PC-3 (cell line): ENCODE measurements at regions not wholly inside any gene's neighbourhood (a gene's known extent, or its start where the extent isn't known, plus 50 kb on each side); places are given as distances from the start of the nearest gene placed in this dataset.

Experiments
- ATAC-seq: fragments of 200-7000 bp; cut with Tn5 transposase; 2 replicates; pipeline ENCODE4 v1.9.1; 2020; ENCODE audit warnings: mild to moderate bottlenecking, moderate library complexity
- BruUV-seq: library from RNA; stranded (reverse); fragments of 400-500 nt; replicated peaks from 2 replicates; lab custom pipeline; 2021; lab: Mats Ljungman, UMichigan
- CTCF ChIA-PET: fragments of 300-600 bp; sonication (Branson Sonifier 250); formaldehyde crosslinking; loops from one replicate; lab custom pipeline; 2022; ENCODE audit warnings: antibody characterized with exemption; lab: Charles Lee
- POLR2A ChIA-PET: fragments of 300-600 bp; sonication (Branson Sonifier 250); formaldehyde crosslinking; loops from one replicate; lab custom pipeline; 2022; ENCODE audit warnings: antibody characterized with exemption; ENCODE audit not compliant: unreplicated experiment; lab: Charles Lee
- DNase-seq: peaks from one replicate; pipeline ENCODE4 v3.0.0-alpha.2; 2015
- H2AFZ ChIP-seq: fragments of 300-600 bp; sonication (generic); 2 replicates; pipeline ENCODE4 v1.6.0; 2016; ENCODE audit warnings: antibody characterized with exemption, low read length
- H3F3A ChIP-seq: fragments of 300-600 bp; sonication (generic); one replicate; pipeline ENCODE4 v1.6.0; 2017; ENCODE audit warnings: antibody characterized with exemption, low read length, control low read depth, mild to moderate bottlenecking; ENCODE audit not compliant: unreplicated experiment
- H3K27ac ChIP-seq: fragments of 300-600 bp; sonication (generic); 2 replicates; pipeline ENCODE4 v1.5.1; 2016; ENCODE audit warnings: mild to moderate bottlenecking, low read length
- H3K27me3 ChIP-seq: fragments of 300-600 bp; sonication (generic); 2 replicates; pipeline ENCODE4 v1.6.1; 2016; ENCODE audit warnings: low read length, mixed read lengths
- H3K36me3 ChIP-seq: fragments of 300-600 bp; sonication (generic); 2 replicates; pipeline ENCODE4 v1.6.1; 2016; ENCODE audit warnings: low read depth, mixed run types, low read length, mixed read lengths
- H3K4me1 ChIP-seq: fragments of 300-600 bp; sonication (generic); 2 replicates; pipeline ENCODE4 v1.5.1; 2016; ENCODE audit warnings: low read length; ENCODE audit not compliant: insufficient read depth
- H3K4me2 ChIP-seq: fragments of 300-600 bp; sonication (generic); 2 replicates; pipeline ENCODE4 v1.6.0; 2016; ENCODE audit warnings: low read length
- H3K4me3 ChIP-seq: fragments of 300-600 bp; sonication (generic); 2 replicates; pipeline ENCODE4 v1.5.1; 2016; ENCODE audit warnings: mild to moderate bottlenecking, low read length, mixed read lengths
- H3K79me2 ChIP-seq: fragments of 300-600 bp; sonication (generic); 2 replicates; pipeline ENCODE4 v1.6.1; 2017; ENCODE audit warnings: low read length, mixed read lengths
- H3K9ac ChIP-seq: fragments of 300-600 bp; sonication (generic); 2 replicates; pipeline ENCODE4 v1.6.0; 2016; ENCODE audit warnings: mild to moderate bottlenecking, low read length
- H3K9me2 ChIP-seq: fragments of 300-600 bp; sonication (generic); replicated peaks from 2 replicates; pipeline ENCODE4 v1.6.1; 2016; ENCODE audit warnings: mixed run types, low read length, mixed read lengths
- H3K9me3 ChIP-seq: fragments of 300-600 bp; sonication (generic); 2 replicates; pipeline ENCODE4 v1.6.1; 2016; ENCODE audit warnings: low read length, mixed read lengths
- H4K20me1 ChIP-seq: fragments of 300-600 bp; sonication (generic); 2 replicates; pipeline ENCODE4 v1.6.1; 2016; ENCODE audit warnings: low read length, mixed read lengths
- EZH2 ChIP-seq: fragments of 300-600 bp; sonication (generic); IDR thresholded peaks from one replicate; pipeline ENCODE4 v1.6.1; 2017; ENCODE audit warnings: antibody characterized with exemption, mild to moderate bottlenecking, low read length; ENCODE audit not compliant: unreplicated experiment
- EZH2phosphoT487 ChIP-seq: fragments of 300-600 bp; sonication (generic); IDR thresholded peaks from 2 replicates; pipeline ENCODE4 v1.6.1; 2018; ENCODE audit warnings: mild to moderate bottlenecking, antibody characterized with exemption, low read length, borderline replicate concordance
- intact Hi-C: fragments of 100-400 bp; cut with micrococcal nuclease; formaldehyde crosslinking; loops from 2 replicates; pipeline ENCODE4 v1.9.0; 2023
- TF ChIP-seq, protein P1 (sequence below): fragments of 300-600 bp; sonication (generic); conservative IDR thresholded peaks from 2 replicates; pipeline ENCODE4 v1.5.1; 2017; ENCODE audit warnings: antibody characterized with exemption, low read depth, mild to moderate bottlenecking, low read length

GRCh38 chr14:62053188-62053587, 291.0 kb downstream of the SNAPC1 start:
- no peaks in the 10 kb centered on the region for H3K27me3 ChIP-seq
- no peaks in the 10 kb centered on the region for H3K4me1 ChIP-seq
- H3F3A ChIP-seq = no peaks in the 10 kb centered on the region
- no peak overlapping the region for H2AFZ ChIP-seq
- no peak overlapping the region for H3K9ac ChIP-seq
- no TSS peak for BruUV-seq
- DNase-seq (no peak), ATAC-seq (no peak)
- no peaks in the 10 kb centered on the region for H3K36me3 ChIP-seq
- peaks cover 9% of the 10 kb centered on the region; the same call in 1 of the 2 replicates for H3K79me2 ChIP-seq
- no peak overlapping the region for H3K4me3 ChIP-seq
- H3K4me2 ChIP-seq = no peak overlapping the region
- H4K20me1 ChIP-seq = no peaks in the 10 kb centered on the region
- H3K27ac ChIP-seq = no peak overlapping the region
- CTCF ChIA-PET = no interaction called here
- no peaks in the 10 kb centered on the region for H3K9me2 ChIP-seq
- intact Hi-C loops = no loop called here
- H3K9me3 ChIP-seq = no peaks in the 10 kb centered on the region
- TF ChIP-seq, protein P1, sequence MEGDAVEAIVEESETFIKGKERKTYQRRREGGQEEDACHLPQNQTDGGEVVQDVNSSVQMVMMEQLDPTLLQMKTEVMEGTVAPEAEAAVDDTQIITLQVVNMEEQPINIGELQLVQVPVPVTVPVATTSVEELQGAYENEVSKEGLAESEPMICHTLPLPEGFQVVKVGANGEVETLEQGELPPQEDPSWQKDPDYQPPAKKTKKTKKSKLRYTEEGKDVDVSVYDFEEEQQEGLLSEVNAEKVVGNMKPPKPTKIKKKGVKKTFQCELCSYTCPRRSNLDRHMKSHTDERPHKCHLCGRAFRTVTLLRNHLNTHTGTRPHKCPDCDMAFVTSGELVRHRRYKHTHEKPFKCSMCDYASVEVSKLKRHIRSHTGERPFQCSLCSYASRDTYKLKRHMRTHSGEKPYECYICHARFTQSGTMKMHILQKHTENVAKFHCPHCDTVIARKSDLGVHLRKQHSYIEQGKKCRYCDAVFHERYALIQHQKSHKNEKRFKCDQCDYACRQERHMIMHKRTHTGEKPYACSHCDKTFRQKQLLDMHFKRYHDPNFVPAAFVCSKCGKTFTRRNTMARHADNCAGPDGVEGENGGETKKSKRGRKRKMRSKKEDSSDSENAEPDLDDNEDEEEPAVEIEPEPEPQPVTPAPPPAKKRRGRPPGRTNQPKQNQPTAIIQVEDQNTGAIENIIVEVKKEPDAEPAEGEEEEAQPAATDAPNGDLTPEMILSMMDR = no peak
- TF ChIP-seq EZH2phosphoT487 = no peak
- TF ChIP-seq EZH2 = no peak
- POLR2A ChIA-PET = no interaction called here

GRCh38 chr14:62056789-62057188, 294.6 kb downstream of the SNAPC1 start:
- Histone ChIP-seq H3K79me2 (peaks cover 9% of the 10 kb centered on the region; the same call in 1 of the 2 replicates), H3F3A (no peaks in the 10 kb centered on the region), H3K27me3 (no peaks in the 10 kb centered on the region), H3K9me2 (no peaks in the 10 kb centered on the region), H3K9me3 (no peaks in the 10 kb centered on the region), H4K20me1 (no peaks in the 10 kb centered on the region), H3K4me3 (no peak overlapping the region), H3K9ac (no peak overlapping the region), H3K27ac (no peak overlapping the region), H3K4me1 (no peaks in the 10 kb centered on the region), H3K36me3 (no peaks in the 10 kb centered on the region), H2AFZ (no peak overlapping the region), H3K4me2 (no peak overlapping the region)
- ChIA-PET CTCF (no interaction called here), POLR2A (no interaction called here)
- intact Hi-C loops = no loop called here
- TF ChIP-seq EZH2 = no peak
- no peak for TF ChIP-seq EZH2phosphoT487
- TF ChIP-seq, protein P1 = no peak
- ATAC-seq (no peak), DNase-seq (no peak)
- BruUV-seq = no TSS peak

DNA sequence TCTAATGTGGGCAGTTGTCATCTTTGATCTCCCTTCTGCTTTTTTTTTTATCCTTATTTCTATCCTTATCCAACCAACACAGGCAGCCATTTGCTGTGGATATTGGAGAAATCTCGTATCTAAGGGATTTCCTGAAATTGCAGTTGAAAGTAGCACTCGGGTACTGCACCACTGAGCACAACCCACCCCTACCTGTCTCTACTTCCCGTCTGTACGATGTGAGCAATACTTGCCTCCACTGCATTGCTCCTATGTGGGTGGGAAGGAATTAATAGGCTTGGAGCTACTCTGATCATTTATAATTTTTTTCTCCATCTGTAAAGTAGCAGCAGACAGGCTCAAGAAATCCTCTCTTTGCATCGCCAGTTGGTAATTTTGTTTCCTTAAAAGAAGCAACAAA, 300.4 kb downstream of the SNAPC1 start:
- no peak overlapping the region for H2AFZ ChIP-seq
- H3K9me2 ChIP-seq = no peaks in the 10 kb centered on the region
- H4K20me1 ChIP-seq = no peaks in the 10 kb centered on the region
- H3K27me3 ChIP-seq = no peaks in the 10 kb centered on the region
- no peak for ATAC-seq
- POLR2A ChIA-PET = no interaction called here
- no peak overlapping the region for H3K4me3 ChIP-seq
- H3K36me3 ChIP-seq = no peaks in the 10 kb centered on the region
- no peak for TF ChIP-seq EZH2phosphoT487
- no peak for TF ChIP-seq EZH2
- BruUV-seq = no TSS peak
- H3F3A ChIP-seq = no peaks in the 10 kb centered on the region
- H3K4me2 ChIP-seq = no peak overlapping the region
- H3K9ac ChIP-seq = no peak overlapping the region
- H3K79me2 ChIP-seq = no peaks in the 10 kb centered on the region
- no peak for DNase-seq
- intact Hi-C loops = no loop called here
- H3K27ac ChIP-seq = no peak overlapping the region
- CTCF ChIA-PET = no interaction called here
- no peaks in the 10 kb centered on the region for H3K4me1 ChIP-seq
- no peaks in the 10 kb centered on the region for H3K9me3 ChIP-seq
